VCaP (cell line): ENCODE measurements at regions not wholly inside any gene's neighbourhood (a gene's known extent, or its start where the extent isn't known, plus 50 kb on each side); places are given as distances from the start of the nearest gene placed in this dataset.

Source experiments
- H3K27ac ChIP-seq: fragments of 450-650 bp; 2 replicates; pipeline ENCODE4 v1.5.1; 2017
- CTCF ChIP-seq: fragments of 450-650 bp; conservative IDR thresholded peaks from 2 replicates; pipeline ENCODE4 v1.5.1; 2017; ENCODE audit warnings: mild to moderate bottlenecking, moderate library complexity

DNA sequence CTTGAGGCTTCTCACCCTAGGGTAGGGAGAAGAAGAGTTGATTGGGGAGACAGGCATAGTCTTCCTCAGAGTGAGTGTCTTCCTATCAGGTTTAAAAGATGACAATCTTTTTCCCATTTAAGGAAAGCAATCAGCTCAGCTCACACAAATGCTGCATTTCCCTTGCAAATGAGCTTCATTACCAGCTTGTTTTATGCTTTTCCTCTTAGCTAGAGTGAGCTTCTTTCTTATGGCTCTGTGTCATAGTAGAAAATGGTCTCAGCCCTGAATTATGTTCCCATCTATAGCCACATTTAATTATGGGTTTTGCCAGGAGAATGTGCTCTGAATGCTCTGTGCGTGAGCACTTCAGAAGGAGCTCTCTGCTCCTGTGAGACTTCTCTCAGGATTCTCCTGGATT lies 112.8 kb upstream of the NCK2 start:
- H3K27ac ChIP-seq, result no peak overlapping the region
- no peak for TF ChIP-seq CTCF

DNA sequence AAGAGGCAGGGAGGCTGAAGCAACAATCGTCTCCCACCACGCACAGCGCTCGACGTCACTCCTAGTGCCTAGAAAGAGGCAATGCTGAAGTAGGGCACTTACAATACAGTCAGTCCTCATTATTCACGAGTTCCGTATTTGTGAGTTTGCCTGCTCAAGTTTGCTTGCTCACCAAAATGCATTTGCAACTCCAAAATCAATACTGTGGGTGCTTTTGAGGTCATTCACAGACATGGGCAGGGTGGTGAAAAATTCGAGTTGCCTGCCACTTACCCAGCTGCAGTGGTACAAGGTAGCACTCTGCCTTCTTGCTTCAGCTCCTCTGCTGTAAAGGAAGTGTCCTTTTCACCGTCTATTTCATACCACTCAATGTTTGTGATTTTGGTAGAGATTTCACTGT lies 113.7 kb upstream of the NCK2 start:
- no peak for TF ChIP-seq CTCF

GRCh38 chr2:105629634-105630033 lies 115.1 kb upstream of the NCK2 start:
- no peak for TF ChIP-seq CTCF
- no peak overlapping the region for H3K27ac ChIP-seq

More for the DNA sequence above, 113.7 kb upstream of the NCK2 start:
- no peak overlapping the region for H3K27ac ChIP-seq

DNA sequence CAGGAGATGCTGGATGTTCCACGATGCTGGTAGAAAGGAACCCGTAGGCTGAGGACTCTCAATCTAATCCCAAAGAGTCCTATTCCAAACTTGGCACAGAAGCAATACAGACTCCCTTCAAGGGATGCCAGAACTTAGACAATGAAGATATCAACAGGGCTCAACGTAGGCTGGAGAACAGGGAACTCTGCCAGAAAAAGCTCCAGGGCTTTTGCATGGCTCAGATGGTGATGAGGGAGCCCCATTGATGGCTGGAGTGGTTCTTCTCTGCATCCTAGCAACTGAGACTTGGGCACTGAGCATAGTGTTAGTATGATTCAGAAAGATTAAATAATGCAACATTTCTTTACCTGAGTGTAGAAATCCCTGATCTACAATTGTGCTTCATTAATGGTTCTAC lies 117.2 kb upstream of the NCK2 start:
- TF ChIP-seq CTCF, result no peak
- no peak overlapping the region for H3K27ac ChIP-seq

GRCh38 chr2:105626966-105627340 lies 117.8 kb upstream of the NCK2 start:
- no peak overlapping the region for H3K27ac ChIP-seq
- no peak for TF ChIP-seq CTCF

GRCh38 chr2:105626212-105626965 lies 118.3 kb upstream of the NCK2 start:
- no peak overlapping the region for H3K27ac ChIP-seq
- no peak for TF ChIP-seq CTCF

DNA sequence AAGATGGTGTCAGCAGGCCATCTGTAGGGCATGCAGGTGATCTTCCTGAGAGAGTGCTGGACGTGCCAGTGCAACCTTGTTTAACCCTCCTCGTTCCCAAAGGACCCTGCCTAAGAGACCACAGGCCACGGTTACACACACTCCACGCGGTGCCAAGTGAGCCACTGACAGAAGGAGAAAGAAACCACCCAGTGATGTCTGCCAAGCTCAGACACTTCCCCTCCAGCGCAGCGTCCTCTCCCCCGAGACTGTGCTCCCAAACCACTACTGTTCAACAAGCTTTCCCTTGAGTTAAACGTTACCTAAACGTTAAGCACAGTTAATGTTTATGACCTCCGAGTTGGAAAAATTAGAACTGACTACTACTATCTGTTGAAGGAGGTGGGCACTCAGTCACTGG lies 119.1 kb upstream of the NCK2 start:
- H3K27ac ChIP-seq, result no peak overlapping the region
- no peak for TF ChIP-seq CTCF
